ELR (cell line): ENCODE measurements at regions not wholly inside any gene's neighbourhood (a gene's known extent, or its start where the extent isn't known, plus 50 kb on each side); places are given as distances from the start of the nearest gene placed in this dataset.

Experiments used
- DNase-seq: peaks from one replicate; pipeline ENCODE4 v3.0.0-alpha.2; 2015; ENCODE audit warnings: low read depth

GRCh38 chr1:234554218-234554697 is 55.7 kb downstream of the IRF2BP2 start:
- no peak for DNase-seq

DNA sequence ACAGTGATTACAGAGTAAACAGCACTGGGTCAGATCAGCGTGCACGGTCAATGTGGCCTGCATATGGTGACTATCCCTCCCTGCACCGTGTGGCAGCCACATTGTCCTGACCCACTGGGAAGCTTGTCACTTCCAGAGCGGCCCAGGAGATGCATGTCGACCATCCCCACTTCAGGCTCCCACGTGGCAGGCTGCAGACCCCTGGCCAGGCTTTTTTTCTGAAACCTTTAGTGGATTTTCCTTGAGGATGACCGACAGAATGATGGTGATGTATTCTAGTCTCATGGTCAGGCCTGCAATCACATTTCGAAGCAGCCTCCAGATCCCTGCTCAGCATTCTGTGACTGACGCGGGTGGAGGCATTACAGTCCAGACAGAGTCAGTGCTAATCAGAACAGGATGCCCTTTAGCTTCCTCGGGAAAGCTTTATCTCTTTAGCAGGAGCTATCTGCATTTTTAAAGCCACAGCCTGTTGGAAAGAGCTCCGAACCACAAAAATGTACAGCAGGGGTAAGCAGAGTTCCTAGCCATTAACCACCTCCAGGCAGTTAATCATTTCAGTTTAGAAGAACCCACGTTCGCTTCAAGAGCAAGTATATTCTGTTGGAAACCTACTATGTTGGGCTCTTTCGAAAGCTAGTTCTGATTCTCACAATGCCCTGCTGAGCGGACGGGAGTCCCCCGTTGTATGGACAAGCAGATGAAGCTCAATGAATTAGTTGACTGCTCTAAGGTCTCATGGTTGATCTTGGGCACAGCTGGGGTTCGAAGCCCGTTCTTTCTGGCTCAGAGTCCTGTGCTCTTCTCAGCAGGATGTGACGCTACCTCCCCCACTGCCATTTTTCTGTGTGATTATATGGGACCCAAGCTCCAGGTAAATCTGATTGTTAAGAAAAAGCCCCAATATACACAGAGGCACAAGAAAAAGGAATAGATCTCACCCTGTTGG is 56.5 kb downstream of the IRF2BP2 start:
- peak; percentile 19 for DNase-seq

DNA sequence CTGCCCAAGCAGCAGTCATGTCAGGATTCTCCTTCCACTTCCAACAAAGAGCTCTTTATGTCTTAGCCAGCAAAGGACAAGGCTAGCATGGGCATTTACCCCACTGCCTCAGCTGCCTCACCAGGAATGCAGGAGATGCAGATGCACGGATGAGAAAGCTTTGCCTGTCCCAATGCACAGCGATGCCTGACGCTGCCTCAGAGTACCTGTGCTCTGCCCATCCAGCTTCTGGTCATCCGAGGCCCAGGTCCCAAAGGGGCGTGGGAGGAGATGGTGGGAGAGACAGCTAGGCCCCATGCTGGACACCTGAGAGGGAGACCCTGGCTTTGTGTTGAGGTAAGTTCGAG is 59.0 kb downstream of the IRF2BP2 start:
- DNase-seq = no peak

DNA sequence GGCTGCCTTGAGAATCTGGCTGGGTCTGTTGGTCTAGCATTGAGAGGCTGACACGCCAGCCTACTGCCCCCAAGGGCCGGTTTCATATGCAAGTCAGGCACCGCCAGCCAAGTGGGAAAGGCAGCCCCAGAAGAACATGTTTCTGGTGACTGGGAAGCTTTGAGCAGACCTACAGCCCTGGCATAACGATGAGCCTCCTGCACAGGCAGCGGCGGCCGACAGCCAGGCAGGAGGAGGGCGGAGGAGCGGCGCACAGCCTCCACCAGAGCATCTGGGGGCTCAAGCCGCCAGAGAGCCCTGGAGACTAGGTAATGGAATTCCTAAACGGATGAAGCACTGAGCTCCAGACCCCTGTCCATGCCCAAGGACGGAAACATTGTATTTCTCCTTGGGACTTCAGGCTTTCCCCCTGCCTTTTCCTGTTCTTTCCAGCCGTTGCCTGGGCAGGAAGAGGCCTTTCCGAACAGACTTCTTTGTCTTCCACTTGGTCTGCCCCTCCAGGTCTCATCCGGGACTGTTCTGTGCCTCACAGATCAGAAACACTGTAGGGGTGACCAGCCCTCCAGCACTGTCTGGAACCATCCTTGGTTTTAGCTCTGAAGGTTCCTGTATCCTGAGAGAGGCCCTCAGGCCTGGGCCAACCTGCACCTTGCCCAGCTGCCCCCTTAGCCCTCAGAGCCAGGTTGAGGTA is 59.5 kb downstream of the IRF2BP2 start:
- no peak for DNase-seq

DNA sequence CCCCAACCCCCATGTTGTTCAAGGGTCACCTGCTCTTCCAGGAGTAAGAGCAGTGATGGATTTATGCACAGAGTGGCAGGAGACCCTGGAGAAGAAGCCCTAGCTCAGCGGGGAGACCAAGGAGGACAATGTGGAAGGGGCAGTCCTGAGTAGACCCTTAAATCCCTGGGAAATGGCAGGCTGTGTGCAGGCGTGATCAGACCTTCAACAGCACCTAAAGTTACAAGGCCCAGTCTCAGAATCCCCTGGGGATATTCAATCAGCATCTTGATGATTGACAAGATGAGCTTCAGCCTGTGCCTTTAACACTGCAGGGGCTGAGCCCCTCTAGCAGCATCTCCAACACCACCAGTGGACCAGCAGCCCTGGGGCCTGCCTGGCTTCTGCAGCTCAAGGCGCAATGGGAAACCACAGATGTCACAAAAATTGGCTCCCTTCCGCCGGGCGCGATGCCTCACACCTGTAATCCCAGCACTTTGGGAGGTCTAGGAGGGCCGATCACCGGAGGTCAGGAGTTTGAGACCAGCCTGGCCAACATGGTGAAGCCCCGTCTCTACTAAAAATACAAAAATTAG is 60.4 kb downstream of the IRF2BP2 start:
- no peak for DNase-seq

DNA sequence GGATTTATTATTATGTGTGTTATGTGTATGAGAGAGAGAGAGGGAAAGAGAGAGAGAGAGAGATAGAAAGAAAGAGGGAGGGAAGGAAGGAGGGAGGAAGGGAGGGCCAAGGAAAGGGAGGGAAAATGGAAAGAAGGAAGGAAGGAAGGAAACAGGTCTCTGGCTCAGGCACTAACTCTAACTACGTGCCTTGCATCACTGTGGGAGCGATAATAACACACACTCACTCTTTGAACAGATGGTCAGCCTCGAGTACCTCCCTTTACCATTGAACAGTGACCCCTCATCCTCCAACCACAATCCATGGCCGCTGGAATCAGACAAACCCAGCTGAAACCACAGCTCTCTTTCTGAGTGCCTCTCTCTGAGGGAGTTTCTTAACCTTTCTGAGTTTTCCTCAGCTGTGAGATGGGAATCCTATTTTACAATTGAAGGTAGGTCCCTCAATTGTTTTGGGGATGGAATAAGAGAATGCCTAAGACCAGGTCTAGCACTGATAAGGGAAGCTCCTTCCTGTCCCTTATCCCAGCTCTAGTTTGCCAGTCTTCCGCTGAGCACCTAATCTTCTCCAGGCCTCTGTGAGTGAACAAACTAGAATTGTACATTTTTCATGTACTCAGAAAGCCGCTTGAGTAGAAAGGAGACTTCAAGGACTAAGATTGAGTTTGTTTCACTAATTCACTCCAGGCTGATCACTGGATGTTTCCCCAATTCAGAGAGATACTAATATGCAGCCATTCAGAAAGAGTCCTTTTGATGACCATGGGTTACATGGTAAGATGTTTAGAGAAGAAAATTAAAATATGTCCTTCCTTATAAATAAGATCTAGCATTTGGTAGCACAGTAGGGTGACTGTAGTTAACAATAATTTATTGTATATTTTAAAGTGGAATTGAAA is 62.8 kb downstream of the IRF2BP2 start:
- DNase-seq = no peak

DNA sequence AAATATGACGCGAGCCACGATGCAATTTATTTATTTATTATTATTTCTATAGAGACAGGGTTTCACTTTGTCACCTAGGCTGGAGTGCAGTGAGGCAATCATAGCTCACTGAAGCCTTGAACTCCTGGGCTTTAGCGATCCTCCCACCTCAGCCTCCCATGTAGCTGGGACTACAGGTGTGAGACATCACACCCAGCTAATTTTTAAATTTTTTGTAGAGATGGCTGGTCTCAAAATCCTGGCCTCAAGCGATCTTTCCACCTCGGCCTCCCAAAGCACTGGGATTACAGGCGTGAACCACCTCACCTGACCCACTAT is 63.6 kb downstream of the IRF2BP2 start:
- DNase-seq = no peak

DNA sequence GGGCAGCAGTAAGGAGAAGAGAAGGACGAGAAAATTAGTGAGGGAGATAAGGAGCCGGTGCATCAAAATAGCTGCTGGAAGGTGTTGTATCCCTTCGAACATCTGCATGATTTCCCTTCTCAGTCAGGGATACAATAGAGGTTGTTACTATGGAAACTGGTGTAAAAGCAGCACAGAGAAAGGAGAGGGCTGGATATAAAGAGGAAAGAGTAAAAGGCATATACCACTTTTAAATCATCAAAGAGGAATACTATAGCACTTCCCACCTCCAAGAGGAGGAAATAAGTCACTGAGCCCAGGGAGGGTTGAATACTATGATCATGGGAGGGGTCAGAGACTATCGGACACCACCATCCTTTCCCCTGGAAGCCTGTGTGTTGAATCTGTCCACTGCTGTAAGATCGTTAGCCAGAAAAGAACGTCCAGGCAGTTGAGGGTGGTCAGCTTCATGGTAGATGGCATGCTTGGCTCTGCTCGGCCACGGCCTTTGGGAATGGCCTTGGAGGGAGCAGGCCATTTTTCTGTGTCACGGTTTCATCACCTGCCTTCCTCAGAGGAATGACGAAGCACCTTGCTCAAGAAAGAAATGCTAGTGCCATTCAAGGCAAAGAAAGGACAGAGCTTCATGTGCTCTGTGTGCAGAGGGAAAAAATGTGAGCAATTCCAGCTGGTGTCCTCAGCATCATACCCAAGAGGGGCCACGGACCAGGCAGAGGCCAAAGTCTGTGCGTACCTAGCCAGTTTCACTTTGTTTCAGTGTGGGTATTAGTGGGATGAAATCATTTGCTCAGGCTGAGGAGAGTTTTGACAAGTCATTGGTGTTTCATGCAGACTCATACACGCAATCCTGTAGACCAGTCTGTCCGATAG is 64.2 kb downstream of the IRF2BP2 start:
- no peak for DNase-seq

DNA sequence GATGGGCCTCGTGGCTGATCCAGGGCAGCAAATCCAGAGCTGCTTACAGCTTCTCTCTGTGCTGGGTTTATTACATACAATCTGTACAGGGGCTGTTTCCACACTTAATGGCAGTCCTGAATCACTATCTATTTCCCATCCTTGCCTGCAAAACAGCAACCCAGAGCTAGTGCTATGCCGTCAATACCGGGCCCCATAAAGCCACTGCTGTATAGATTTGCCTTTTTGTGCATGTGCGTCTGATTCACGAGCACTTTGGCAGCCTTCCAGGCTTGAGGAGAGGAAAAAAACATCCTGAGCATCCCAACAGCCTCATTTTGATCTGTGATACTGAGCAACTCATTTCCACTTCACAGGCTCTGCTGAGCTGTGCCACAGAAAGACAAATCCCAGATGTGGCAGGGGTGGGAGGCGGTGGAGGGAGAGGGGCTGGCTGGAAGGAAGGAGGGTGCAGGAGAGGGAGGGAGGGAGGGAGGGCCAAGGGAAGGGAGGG is 65.2 kb upstream of the TARBP1 start:
- DNase-seq = peak; percentile 93

GRCh38 chr1:234543442-234544086 is 64.6 kb upstream of the TARBP1 start:
- no peak for DNase-seq

- DNase-seq = no peak
Observed at GRCh38 chr1:234542211-234542850, 63.4 kb upstream of the TARBP1 start.

DNA sequence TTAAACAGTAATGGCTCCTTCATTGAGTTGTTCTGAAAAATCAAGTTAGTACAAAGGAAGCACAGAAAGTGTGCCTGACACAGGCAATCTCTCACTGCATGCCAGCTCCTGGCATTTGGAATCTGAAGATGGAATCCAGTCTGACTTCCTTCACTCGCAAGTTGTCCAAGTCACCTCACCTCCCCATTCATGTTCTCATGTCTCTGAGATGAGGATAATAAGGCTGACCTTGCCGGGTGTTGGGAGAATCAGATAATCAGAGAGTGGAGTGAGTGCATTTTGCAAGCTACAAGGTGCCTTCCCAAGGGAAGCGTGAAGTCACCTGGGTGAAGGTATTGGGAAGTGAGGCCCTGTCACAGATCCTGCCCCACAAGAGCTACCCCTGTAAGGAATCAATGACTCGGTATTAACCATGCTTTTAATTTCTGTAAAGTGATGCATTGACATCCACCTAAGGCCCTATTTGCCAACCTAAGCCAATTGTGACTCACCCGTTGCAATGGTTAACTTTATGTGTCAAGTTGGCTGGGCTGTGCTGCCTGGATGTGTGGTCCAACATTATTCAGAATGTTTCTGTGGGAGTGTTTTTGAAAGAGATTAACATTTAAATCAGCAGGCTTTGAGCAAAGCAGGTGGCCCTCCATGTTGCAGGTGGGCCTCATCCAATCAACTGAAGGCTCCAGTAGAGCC is 62.5 kb upstream of the TARBP1 start:
- DNase-seq = peak; percentile 62

DNA sequence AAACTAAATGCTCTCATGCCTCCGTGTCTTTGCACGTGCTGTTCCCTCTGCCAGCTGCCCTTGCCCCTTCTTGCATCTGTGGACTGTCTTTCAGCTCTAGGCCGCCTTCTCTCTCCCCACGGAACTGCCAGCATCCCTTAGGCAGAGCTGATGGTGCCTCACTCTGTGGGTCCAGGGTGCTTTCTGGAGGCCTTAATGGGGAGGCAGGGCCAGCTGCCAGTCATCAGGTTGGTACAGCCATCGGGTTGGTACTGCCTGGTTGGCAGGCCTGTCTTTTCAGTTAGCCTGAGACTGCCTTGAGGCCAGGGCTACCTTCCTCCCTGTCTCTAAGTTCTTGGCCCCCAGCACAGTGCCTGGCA is 61.4 kb upstream of the TARBP1 start:
- no peak for DNase-seq

DNA sequence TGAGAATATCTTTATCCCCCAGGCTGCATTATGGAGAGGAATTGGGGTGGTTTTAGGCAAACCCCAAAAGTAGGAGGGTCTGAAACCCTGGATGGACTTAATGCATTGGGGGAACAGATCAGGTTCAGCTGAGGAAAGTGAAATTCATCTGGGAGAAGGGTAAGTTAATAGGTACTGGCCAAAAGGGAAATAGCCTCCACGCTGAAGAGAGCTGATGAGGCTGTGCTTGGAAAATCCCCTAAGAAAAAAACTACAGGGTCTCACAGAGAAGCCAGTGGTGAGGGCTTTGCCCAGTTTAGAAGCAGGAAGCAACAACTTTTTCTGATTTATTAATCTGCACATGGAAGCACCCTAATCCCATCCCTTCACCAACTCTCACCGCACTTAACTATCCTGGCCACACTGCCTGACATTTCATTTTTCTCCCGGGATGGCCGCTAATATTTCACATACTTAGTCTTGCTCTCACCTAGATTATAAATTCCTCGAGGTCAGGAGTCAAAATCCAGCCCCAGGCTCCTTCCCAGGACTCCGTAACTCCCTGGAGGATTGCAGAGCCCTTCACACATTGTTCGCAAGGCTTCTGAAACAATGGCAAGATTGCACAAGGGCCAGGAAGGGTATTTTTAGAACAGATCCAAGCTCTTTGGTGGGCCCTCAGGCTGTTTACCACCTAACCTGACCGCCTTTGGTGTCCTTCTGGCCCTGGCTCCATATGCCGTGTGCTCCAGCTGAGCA is 60.9 kb upstream of the TARBP1 start:
- no peak for DNase-seq

- no peak for DNase-seq
Observed at GRCh38 chr1:234538930-234539649, 60.1 kb upstream of the TARBP1 start.

DNA sequence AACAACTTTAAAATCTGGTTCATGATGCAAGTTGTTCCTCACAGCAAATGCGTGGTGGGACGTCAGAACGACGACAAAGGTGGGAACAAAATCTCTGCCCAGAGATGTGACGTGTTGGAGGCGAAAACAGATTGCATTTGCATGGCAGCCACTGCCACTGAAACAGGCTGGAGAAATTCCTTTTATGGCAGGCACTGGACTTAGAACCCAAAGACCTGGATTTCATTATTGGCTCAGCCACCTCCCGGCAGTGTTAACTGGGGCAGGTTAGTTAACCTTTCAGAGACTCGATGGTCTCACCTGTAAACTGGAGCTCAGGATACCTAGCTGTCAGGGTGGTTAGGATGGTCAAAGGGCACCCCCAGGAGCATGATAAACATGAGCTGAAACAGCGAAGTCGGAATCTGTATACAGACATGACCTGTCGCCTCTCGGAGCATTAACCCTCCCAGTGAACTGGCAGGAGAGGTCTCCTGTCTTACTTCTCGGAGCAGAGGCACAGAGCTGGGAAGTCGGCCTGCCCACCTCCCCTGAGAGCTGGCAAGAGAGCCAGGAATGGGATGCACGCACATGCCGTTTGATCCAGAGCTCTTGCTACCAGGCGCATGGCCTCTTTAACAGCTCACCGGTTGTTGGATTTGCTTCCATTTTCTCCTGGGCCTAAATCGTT is 59.2 kb upstream of the TARBP1 start:
- DNase-seq = no peak

- DNase-seq = no peak
Observed at GRCh38 chr1:234537236-234537635, 58.3 kb upstream of the TARBP1 start.
